22Rv1 (cell line): ENCODE measurements at regions not wholly inside any gene's neighbourhood (a gene's known extent, or its start where the extent isn't known, plus 50 kb on each side); places are given as distances from the start of the nearest gene placed in this dataset.

ENCODE experiments used
- ZFX ChIP-seq: fragments of 450-650 bp; IDR thresholded peaks from 2 replicates; pipeline ENCODE4 v1.6.1; 2017; ENCODE audit warnings: antibody characterized with exemption, borderline replicate concordance
- TF ChIP-seq, protein P1 (sequence below): fragments of 450-650 bp; IDR thresholded peaks from 2 replicates; pipeline ENCODE4 v1.5.1; 2017; ENCODE audit warnings: mild to moderate bottlenecking

GRCh38 chr2:51247252-51247805, 215.4 kb upstream of the NRXN1 start:
- TF ChIP-seq, protein P1, sequence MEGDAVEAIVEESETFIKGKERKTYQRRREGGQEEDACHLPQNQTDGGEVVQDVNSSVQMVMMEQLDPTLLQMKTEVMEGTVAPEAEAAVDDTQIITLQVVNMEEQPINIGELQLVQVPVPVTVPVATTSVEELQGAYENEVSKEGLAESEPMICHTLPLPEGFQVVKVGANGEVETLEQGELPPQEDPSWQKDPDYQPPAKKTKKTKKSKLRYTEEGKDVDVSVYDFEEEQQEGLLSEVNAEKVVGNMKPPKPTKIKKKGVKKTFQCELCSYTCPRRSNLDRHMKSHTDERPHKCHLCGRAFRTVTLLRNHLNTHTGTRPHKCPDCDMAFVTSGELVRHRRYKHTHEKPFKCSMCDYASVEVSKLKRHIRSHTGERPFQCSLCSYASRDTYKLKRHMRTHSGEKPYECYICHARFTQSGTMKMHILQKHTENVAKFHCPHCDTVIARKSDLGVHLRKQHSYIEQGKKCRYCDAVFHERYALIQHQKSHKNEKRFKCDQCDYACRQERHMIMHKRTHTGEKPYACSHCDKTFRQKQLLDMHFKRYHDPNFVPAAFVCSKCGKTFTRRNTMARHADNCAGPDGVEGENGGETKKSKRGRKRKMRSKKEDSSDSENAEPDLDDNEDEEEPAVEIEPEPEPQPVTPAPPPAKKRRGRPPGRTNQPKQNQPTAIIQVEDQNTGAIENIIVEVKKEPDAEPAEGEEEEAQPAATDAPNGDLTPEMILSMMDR, result 0 out of 2 replicates have a peak, but pooled peaks have one; percentile 19
- TF ChIP-seq ZFX, result no peak
